Prostate gland (tissue), 2 donors: ENCODE measurements at regions not wholly inside any gene's neighbourhood (a gene's known extent, or its start where the extent isn't known, plus 50 kb on each side); places are given as distances from the start of the nearest gene placed in this dataset.

Source experiments
- CTCF ChIP-seq, 4 experiments: fragments of 200-600 bp in 2 of 4; fragments of 450-650 bp in 2 of 4; sonication (generic) in 2 of 4; IDR thresholded peaks; 1 replicate in 3 of 4; 2 replicates in 1 of 4; pipeline ENCODE4 v1.5.1; 2016 to 2019; ENCODE audit warnings: antibody characterized with exemption in 4 of 4, mild to moderate bottlenecking in 2 of 4, moderate library complexity in 2 of 4
- POLR2A ChIP-seq: fragments of 450-650 bp; IDR thresholded peaks from one replicate; pipeline ENCODE4 v1.6.1; 2016; ENCODE audit warnings: antibody characterized with exemption, mild to moderate bottlenecking
- POLR2AphosphoS5 ChIP-seq: sonication (generic); formaldehyde crosslinking; IDR thresholded peaks from one replicate; pipeline ENCODE4 v1.6.1; 2017; ENCODE audit warnings: antibody characterized with exemption

DNA sequence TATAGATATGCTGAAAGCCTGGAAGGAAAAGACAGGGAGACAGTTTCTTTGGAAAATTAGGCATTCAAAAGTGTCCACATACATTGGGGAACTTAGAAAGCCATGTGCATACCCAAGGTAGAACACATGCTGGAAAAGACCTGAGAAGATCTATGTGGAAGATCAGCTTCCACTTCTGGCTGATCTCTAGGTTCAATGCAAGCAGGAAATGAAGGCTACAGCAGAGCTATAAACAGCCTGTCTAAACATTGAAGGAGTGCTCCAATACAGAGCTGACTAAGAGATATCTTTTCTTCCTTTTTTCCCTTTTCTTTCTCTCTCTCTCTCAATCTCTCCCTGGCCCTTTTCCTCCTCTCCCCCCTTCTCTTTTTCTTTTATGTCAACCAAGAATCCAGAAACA is 73.6 kb upstream of the TCF12 start:
- no peak for TF ChIP-seq CTCF (IDR thresholded peaks at IDR 0.05)
- TF ChIP-seq POLR2AphosphoS5 = no peak
- no peak for TF ChIP-seq POLR2A
